Stimulated activated CD4-positive, alpha-beta T cell treated with anti-CD3 and anti-CD28 coated beads, TNF-alpha, amount 100 ng/mL, for 48 hours (primary cell): ENCODE measurements at regions not wholly inside any gene's neighbourhood (a gene's known extent, or its start where the extent isn't known, plus 50 kb on each side); places are given as distances from the start of the nearest gene placed in this dataset.

ENCODE experiments used
- DNase-seq, 3 donors: peaks; one replicate each; pipeline ENCODE4 v3.0.0-alpha.2; 2020; ENCODE audit warnings: low read depth in 3 of 3

DNA sequence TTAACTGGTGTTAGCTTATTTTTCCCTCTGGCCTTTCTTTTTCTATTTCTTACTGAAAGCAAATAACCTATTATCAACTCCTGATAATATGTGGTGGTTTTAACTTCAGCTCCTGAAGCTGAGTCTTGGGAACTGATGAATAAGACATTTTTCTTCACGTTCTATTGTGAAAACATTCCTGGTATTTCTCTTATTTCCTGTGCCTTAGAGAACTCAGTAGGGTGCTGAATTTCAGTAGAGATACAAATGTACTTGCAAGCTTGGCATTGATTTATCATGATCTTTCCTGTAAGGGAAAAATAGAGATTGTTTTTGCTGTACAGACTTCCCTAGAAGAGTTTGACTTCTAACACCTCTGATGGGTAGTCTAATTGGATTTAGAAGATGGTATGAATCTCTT is 52.8 kb upstream of the DCC start:
- DNase-seq, result no peak

DNA sequence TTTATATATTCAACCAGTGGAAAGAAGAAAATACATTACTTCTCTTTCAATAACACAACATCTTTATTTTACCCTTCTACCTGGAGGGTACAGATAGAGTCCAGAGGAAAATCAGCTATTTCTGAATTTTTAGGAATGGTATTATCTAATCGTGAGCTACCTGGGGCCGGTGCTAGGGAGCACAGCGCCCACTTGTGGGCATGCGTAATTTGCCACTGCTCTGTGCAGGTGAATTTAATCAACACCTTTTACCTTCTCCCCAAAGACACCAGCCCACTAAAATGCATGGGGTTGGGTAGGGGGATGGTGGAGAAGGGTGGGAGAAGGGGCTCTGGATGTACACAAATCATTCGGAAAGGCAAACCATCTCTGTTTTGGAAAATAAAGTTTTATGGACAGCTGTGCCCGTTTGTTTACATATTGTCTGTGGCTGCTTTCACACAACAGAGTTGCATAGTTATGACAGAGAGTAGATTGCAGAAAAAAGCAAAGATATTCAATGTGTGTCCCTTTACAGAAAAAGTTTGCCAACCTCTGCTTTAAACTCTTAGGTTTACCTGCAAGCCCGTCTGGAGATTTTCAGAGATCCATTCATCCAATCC is 51.5 kb upstream of the DCC start:
- DNase-seq, result no peak

DNA sequence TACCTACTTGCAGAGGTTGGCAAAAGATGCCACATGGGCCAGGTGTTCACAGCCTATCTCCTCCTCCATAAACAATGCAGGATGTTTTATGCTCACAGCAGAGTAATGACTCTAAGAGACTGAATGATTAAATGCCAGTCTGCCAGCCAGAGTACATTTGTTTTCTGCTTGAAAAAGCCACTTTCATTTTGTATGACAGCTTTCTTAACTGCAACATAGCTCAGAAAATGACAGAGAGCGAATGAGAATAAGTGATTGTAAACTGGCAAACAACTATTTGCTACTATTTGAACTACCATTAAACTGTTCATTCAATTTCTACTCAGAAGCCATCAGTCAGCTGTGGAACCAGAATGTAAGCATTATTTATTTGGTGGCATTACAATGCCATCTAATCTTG is 50.6 kb upstream of the DCC start:
- DNase-seq, result no peak
